ENCODE measurements at regions not wholly inside any gene's neighbourhood (a gene's known extent, or its start where the extent isn't known, plus 50 kb on each side); places are given as distances from the start of the nearest gene placed in this dataset.

DNA sequence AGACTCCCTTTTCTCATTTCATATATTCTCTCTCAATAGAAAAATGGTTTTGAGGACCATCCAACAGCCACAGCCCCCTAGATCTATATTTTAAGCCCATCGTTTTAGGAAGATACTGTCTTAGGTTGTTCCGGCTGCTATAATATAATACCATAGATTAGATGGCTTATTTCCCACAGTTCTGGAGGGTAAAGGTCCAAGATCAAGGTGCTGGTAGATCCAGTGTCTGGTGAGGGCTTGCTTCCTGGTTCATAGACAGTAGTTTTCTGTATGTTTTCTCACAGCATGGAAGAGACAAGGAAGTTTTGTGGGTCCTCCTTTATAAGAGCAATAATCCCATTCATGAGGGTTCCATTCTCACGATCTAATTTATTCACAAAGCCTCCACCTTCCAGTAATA, 215.1 kb downstream of the AASDHPPT start:
- H3K27me3 ChIP-seq (ENCODE audit: insufficient read depth, low read length), result no peaks in the 10 kb centered on the region
- TF ChIP-seq EZH2 (IDR thresholded peaks at IDR 0.05; ENCODE audit: borderline replicate concordance, low read length), result no peak
- TF ChIP-seq, protein P1, sequence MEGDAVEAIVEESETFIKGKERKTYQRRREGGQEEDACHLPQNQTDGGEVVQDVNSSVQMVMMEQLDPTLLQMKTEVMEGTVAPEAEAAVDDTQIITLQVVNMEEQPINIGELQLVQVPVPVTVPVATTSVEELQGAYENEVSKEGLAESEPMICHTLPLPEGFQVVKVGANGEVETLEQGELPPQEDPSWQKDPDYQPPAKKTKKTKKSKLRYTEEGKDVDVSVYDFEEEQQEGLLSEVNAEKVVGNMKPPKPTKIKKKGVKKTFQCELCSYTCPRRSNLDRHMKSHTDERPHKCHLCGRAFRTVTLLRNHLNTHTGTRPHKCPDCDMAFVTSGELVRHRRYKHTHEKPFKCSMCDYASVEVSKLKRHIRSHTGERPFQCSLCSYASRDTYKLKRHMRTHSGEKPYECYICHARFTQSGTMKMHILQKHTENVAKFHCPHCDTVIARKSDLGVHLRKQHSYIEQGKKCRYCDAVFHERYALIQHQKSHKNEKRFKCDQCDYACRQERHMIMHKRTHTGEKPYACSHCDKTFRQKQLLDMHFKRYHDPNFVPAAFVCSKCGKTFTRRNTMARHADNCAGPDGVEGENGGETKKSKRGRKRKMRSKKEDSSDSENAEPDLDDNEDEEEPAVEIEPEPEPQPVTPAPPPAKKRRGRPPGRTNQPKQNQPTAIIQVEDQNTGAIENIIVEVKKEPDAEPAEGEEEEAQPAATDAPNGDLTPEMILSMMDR (IDR thresholded peaks at IDR 0.05; ENCODE audit: low read length), result no peak
- no peaks in the 10 kb centered on the region for H3F3A ChIP-seq (ENCODE audit: insufficient read depth, low read length)
- H3K9ac ChIP-seq (ENCODE audit: low read length), result no peak overlapping the region
- no peaks in the 10 kb centered on the region for H3K79me2 ChIP-seq (ENCODE audit: insufficient read depth, low read length)
- H3K9me2 ChIP-seq (ENCODE audit: low read depth, low read length), result no peaks in the 10 kb centered on the region
- H3K27ac ChIP-seq (ENCODE audit: low read depth, low read length, poor library complexity, severe bottlenecking), result no peak overlapping the region
- H2AFZ ChIP-seq (ENCODE audit: low read length), result no peak overlapping the region
- no peak overlapping the region for H3K4me3 ChIP-seq (ENCODE audit: low read depth, low read length, poor library complexity, severe bottlenecking)
- H3K9me3 ChIP-seq (ENCODE audit: low read length), result no peaks in the 10 kb centered on the region
- no peaks in the 10 kb centered on the region for H3K36me3 ChIP-seq (ENCODE audit: insufficient read depth, low read length)
- H3K4me2 ChIP-seq (ENCODE audit: low read length), result no peak overlapping the region
- H4K20me1 ChIP-seq (ENCODE audit: insufficient read depth, low read length), result no peaks in the 10 kb centered on the region
- H3K4me1 ChIP-seq (ENCODE audit: insufficient read depth, low read length, severe bottlenecking), result no peaks in the 10 kb centered on the region

DNA sequence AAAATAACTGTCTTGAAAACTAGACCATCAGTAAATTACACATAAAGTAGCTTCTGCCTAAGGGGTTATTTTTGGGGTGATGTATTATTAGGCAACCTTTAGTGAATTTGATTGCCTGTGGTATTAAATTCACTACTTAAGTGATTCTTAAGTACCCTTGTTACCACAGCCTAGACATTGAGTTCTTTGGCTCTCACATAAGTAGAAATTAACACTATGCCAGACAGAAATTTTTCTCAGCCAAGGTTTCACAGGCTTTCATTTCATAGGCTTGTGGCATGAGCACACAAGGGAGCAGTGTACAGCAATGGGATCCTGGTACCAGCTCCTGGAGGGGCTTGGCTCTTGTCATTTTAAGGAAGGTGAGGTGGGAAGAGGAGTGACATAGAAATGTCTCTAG, 218.5 kb downstream of the AASDHPPT start:
- no peaks in the 10 kb centered on the region for H3K4me1 ChIP-seq (ENCODE audit: insufficient read depth, low read length, severe bottlenecking)
- no peaks in the 10 kb centered on the region for H3K36me3 ChIP-seq (ENCODE audit: insufficient read depth, low read length)
- H3F3A ChIP-seq (ENCODE audit: insufficient read depth, low read length), result no peaks in the 10 kb centered on the region
- no peak overlapping the region for H3K4me2 ChIP-seq (ENCODE audit: low read length)
- H3K27ac ChIP-seq (ENCODE audit: low read depth, low read length, poor library complexity, severe bottlenecking), result no peak overlapping the region
- H3K27me3 ChIP-seq (ENCODE audit: insufficient read depth, low read length), result no peaks in the 10 kb centered on the region
- H2AFZ ChIP-seq (ENCODE audit: low read length), result no peak overlapping the region
- no peak overlapping the region for H3K9ac ChIP-seq (ENCODE audit: low read length)
- no peak for TF ChIP-seq EZH2 (IDR thresholded peaks at IDR 0.05; ENCODE audit: borderline replicate concordance, low read length)
- TF ChIP-seq, protein P1 (IDR thresholded peaks at IDR 0.05; ENCODE audit: low read length), result no peak
- no peaks in the 10 kb centered on the region for H3K79me2 ChIP-seq (ENCODE audit: insufficient read depth, low read length)
- H3K4me3 ChIP-seq (ENCODE audit: low read depth, low read length, poor library complexity, severe bottlenecking), result no peak overlapping the region
- no peaks in the 10 kb centered on the region for H4K20me1 ChIP-seq (ENCODE audit: insufficient read depth, low read length)
- no peaks in the 10 kb centered on the region for H3K9me3 ChIP-seq (ENCODE audit: low read length)
- H3K9me2 ChIP-seq (ENCODE audit: low read depth, low read length), result no peaks in the 10 kb centered on the region

DNA sequence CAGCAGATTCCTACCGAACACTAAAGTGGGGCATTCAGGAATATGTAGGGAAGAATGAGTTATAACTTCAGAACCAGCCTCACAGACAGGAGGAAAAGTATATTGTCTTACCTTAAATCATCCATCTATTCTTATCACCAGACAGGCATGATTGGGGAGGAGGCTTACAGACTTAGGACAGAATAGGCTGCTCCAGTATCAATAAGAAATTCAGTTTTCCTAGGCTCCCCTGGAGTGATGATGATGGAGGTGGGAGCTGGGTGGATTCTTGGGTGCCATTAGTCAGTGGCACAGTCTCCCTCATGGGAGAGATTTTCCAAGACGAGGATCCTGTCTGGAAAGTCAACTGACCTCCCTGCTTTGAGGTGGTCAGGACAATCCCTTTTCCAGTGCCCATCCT, 225.0 kb downstream of the AASDHPPT start:
- Histone ChIP-seq H3K9ac (ENCODE audit: low read length) (no peak overlapping the region), H3F3A (ENCODE audit: insufficient read depth, low read length) (no peaks in the 10 kb centered on the region), H3K79me2 (ENCODE audit: insufficient read depth, low read length) (no peaks in the 10 kb centered on the region), H3K9me3 (ENCODE audit: low read length) (0 out of 2 replicates have a peak, but pooled peaks cover 6% of the 10 kb centered on the region), H3K4me2 (ENCODE audit: low read length) (no peak overlapping the region), H3K9me2 (ENCODE audit: low read depth, low read length) (no peaks in the 10 kb centered on the region), H2AFZ (ENCODE audit: low read length) (no peak overlapping the region), H3K27ac (ENCODE audit: low read depth, low read length, poor library complexity, severe bottlenecking) (no peak overlapping the region), H3K4me3 (ENCODE audit: low read depth, low read length, poor library complexity, severe bottlenecking) (no peak overlapping the region), H3K27me3 (ENCODE audit: insufficient read depth, low read length) (no peaks in the 10 kb centered on the region), H3K4me1 (ENCODE audit: insufficient read depth, low read length, severe bottlenecking) (no peaks in the 10 kb centered on the region), H4K20me1 (ENCODE audit: insufficient read depth, low read length) (no peaks in the 10 kb centered on the region), H3K36me3 (ENCODE audit: insufficient read depth, low read length) (no peaks in the 10 kb centered on the region)
- TF ChIP-seq, protein P1 (IDR thresholded peaks at IDR 0.05; ENCODE audit: low read length), result no peak
- TF ChIP-seq EZH2 (IDR thresholded peaks at IDR 0.05; ENCODE audit: borderline replicate concordance, low read length), result no peak
